Stimulated activated CD8-positive, alpha-beta memory T cell treated with anti-CD3 and anti-CD28 coated beads, Interleukin-12 subunit alpha, Interleukin-12 subunit beta, amount 100 ng/mL, for 1 hour (primary cell): ENCODE measurements at regions not wholly inside any gene's neighbourhood (a gene's known extent, or its start where the extent isn't known, plus 50 kb on each side); places are given as distances from the start of the nearest gene placed in this dataset.

Experiments used
- DNase-seq: peaks from one replicate; pipeline ENCODE4 v3.0.0-alpha.2; 2020; ENCODE audit warnings: low read depth

- DNase-seq: no peak
Measured at GRCh38 chr2:6623746-6624145, 242.0 kb downstream of the CMPK2 start.

DNA sequence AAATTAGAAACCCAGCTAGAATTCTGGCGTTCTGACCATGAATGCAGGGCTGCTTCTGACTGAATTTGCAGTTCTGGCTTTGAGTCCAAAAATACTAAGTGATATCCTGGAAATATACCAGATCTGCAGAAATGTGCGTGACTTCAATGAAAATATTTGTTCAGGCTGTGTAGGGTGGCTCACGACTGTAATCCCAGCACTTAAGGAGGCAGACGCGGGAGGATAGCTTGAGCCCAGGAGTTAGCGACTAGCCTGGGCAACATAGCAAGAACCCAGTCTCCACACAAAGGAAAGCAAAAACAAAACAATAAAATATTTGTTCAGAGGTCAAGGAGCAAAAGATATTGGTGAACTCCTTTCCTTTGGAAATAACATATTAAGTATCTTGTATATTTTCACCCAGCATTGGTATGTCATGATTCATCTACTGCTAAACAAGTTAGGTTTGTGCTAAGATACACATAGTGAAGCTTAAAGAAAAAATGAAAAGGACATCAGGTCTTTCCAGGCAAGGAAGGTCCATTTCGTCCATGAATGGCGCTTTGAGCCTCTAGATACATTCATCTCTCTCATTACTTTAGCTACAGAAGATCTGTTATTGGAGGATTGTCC, 239.2 kb downstream of the CMPK2 start:
- no peak for DNase-seq

DNA sequence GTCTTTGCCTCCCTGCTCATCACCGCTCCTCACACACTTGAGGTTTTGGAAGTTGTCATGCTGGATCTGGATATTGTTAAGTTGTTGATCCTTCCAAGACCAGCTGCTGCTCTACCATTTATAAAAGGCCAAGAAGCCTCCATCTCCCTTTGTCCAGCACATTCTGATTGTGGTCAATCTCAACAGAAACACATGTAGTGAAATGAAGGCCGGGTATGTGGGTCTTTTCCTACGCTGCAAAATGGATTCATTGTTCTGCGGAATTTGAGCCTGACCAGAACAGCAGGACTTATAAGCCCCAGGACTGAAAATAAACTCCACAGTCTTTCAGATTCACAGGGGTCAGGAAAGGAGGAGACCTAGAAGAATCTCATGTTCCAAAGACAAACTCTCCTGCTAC, 238.4 kb downstream of the CMPK2 start:
- no peak for DNase-seq

DNA sequence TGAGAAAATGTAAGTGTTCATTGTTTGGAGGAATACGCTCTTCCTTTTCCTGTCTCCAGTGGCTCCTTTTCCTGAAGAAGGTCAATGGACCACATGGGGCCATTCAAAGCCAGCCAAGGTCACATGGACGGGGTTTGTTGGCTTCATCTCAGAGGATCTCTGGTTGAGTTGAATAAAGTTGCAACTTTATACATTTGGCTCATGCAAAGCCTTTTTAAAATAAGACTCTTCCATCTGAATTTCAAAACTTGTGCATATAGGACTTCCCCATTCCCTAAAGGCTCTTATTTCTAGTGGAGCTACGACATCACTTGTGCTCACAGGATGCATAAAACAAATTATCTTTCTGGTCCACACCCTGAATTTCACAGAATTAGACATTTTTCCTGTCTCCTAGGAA, 235.5 kb downstream of the CMPK2 start:
- DNase-seq: no peak

- DNase-seq: no peak
Measured at GRCh38 chr2:6635296-6635695, 230.4 kb downstream of the CMPK2 start.

- no peak for DNase-seq
Measured at GRCh38 chr2:6637330-6637729, 228.4 kb downstream of the CMPK2 start.

GRCh38 chr2:6639929-6640620, 225.6 kb downstream of the CMPK2 start:
- no peak for DNase-seq

GRCh38 chr2:6640621-6641015, 225.1 kb downstream of the CMPK2 start:
- no peak for DNase-seq

DNA sequence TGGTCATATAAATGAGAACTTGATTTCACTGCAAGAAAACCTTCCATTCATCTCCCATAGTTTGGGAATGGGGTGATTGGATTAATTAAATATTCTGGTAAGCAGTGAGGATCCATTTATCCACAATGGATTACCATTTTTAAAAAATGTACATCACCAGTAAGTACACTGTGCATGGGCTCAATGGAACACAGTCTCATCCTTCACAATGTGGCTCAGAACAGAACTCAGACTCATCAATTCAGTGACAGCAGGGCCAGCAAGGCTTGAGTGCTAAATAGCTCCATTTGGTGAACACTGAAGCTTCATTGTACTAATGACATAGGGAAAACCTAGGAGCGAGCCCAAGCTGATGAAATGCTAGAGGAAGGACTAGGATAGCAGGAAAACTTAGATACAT, 223.8 kb downstream of the CMPK2 start:
- DNase-seq: no peak

DNA sequence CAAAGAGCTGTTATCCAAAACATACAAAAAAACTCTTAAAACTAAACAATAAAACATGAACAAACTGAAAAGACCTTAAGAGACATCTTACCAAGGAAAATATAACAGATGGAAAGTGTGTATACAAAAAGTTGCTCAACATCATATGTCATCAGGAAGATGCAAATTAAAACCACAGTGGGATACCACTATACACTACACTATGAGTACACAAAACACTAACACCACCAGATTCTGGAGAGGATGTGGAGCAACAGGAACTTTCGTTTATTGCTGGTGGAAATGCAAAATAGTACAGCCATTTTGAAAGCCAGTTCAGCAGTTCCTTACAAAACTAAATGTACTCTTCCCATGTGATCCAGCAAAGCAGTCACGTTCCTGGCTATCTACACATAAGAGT, 221.4 kb downstream of the CMPK2 start:
- no peak for DNase-seq

DNA sequence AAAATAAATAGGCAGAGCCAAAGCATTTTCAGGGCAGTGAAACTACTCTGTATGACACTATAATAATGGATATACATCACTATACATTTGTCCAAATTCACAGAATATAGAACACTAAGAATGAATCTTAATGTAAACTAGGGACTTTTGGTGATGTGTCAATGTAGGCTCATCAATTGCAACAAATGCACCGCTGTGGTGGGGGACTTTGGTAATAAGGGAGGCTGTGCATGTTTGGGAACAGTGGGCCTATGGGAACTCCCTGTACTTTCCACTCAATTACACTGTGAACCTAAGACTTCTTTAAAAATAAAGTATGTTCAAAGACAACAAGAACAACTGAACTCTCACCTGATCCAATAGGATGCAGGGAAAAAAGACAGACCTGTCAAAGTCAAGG, 220.7 kb downstream of the CMPK2 start:
- no peak for DNase-seq

GRCh38 chr2:6645672-6646071, 220.0 kb downstream of the CMPK2 start:
- DNase-seq: no peak

GRCh38 chr2:6647046-6647445, 218.7 kb downstream of the CMPK2 start:
- DNase-seq: no peak

GRCh38 chr2:6648596-6649247, 217.0 kb downstream of the CMPK2 start:
- DNase-seq: no peak

DNA sequence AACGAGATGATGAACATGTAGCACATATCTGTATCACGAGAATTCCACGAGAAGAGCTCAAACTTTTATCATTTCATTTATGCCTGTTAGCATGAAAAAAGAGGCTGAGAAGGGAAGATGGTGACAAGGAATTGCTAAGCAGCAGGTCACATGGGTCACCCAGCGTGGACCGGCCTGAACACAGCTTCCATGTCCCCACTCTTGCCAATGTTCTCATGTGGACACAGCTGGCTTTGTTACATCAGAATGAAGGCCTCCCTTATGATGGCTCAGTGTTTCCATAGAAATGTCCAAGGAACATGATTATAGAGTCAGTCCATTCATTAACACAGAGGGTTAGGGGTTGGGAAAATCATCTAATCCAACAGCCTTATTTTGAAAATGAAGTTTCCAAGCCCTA, 215.4 kb downstream of the CMPK2 start:
- no peak for DNase-seq

DNA sequence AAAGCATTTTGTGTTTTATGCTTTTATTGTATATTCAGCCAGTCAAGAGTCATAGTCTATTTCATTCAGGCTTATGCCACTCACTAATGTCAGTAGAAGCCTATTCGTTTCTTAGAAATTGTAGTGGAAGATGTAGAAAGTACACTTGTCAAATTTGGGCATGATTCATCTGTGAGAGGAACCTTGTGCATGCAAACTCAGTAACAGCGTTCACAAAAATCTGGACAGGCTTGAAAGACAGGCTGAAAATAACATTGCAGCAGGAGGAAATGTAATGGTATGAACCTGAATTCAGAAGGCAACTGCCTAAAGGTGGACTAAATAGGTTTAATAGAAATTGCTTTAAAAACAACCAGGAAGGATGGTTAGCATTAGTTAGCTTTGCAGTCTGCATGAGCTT, 213.5 kb downstream of the CMPK2 start:
- DNase-seq: no peak

GRCh38 chr2:6653281-6653750, 212.4 kb downstream of the CMPK2 start:
- DNase-seq: no peak

GRCh38 chr2:6654279-6654678, 211.4 kb downstream of the CMPK2 start:
- DNase-seq: no peak

DNA sequence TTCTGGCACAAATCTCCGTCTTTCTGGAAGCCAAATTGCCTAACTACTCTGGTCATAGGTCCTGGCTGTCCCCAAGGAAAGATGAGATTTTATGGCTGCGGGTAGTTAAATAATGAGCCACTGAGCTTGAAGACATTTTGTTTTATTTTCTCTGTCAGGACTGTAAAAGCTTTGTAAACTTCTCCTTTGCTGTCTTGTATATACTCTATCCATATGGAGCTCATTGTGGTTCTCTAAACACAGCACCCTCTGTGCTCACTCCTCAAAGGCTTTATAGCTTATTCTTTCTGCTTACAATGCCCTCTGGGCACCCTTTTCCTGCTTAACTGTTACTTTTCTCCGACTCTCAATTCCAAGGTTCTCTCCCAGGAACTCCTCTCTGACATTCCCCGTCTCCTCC, 209.1 kb downstream of the CMPK2 start:
- DNase-seq: no peak

GRCh38 chr2:6657136-6657535, 208.6 kb downstream of the CMPK2 start:
- DNase-seq: no peak

GRCh38 chr2:6657855-6658254, 207.9 kb downstream of the CMPK2 start:
- no peak for DNase-seq

DNA sequence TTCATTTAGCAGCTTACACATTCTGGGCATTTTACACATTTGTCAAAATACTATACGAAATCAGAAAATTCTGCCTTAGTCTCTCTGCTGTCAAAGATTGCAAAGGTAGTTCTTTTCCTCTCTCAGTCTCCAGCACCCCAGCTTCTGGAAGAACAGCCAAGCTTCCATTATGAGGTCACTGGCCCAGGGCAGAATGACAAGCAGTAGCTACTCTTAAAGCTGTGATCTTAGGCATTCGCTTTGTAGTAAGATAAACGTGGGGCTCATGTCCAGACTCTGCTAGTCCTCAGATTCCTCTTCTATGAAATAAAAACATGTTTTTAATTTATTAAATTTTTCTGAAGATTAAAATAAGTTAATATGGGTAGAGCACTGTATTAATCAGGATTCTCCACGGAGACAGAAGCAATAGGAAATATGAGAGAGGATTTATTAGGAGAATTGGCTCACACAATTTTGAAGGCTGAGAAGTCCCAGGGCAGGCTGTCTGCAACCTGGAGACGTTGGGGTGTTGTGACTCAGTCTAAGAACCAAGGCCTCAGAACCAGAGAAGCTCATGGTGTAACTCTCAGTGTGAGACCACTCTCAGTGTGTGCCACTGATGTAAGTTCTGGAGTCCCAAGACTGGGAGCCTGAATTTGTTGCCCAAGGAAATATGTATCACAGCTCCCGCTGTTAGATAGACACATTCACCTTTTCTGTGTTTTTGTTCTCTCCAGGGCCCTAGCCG, 201.2 kb downstream of the CMPK2 start:
- no peak for DNase-seq
